Jurkat, Clone E6-1 (cell line): ENCODE measurements at regions not wholly inside any gene's neighbourhood (a gene's known extent, or its start where the extent isn't known, plus 50 kb on each side); places are given as distances from the start of the nearest gene placed in this dataset.

ENCODE experiments used
- DNase-seq: peaks from one replicate; pipeline ENCODE4 v3.0.0-alpha.2; 2011; ENCODE audit warnings: low read depth, low spot score
- H3K4me3 ChIP-seq: 2 replicates; pipeline ENCODE4 v1.5.1; 2011; ENCODE audit warnings: mild to moderate bottlenecking, low read length, control low read depth, moderate library complexity

GRCh38 chr6:66808771-66809170, 1101.7 kb upstream of the EYS start:
- H3K4me3 ChIP-seq, result no peak overlapping the region
- DNase-seq, result no peak

GRCh38 chr6:66796987-66797386, 1090.0 kb upstream of the EYS start:
- DNase-seq, result no peak

GRCh38 chr6:66788579-66788978, 1081.6 kb upstream of the EYS start:
- no peak for DNase-seq

More at GRCh38 chr6:66796987-66797386, 1090.0 kb upstream of the EYS start:
- no peak overlapping the region for H3K4me3 ChIP-seq

GRCh38 chr6:66772800-66773199, 1065.8 kb upstream of the EYS start:
- no peak overlapping the region for H3K4me3 ChIP-seq
- DNase-seq, result no peak

More at GRCh38 chr6:66788579-66788978, 1081.6 kb upstream of the EYS start:
- H3K4me3 ChIP-seq, result no peak overlapping the region

GRCh38 chr6:66771626-66772025, 1064.6 kb upstream of the EYS start:
- no peak overlapping the region for H3K4me3 ChIP-seq
- DNase-seq, result no peak

DNA sequence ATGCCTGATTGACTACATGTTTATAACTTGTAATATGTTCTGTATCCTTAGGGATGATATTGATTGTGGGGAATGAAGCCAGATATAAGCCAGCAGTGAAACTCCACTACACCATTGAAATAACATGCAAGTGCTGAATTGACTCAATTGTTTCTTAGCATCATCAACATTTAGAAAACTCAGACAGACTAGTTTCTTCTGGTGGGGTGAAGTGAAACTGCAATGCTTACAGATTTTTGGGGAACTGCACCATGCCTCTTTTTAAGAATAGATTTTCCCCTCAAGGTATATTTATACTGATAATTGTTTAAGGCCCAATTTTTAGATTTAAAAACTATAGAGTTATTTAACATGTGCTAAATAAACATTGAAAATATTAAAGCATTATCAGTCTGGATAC, 1044.6 kb upstream of the EYS start:
- no peak for DNase-seq
- no peak overlapping the region for H3K4me3 ChIP-seq

DNA sequence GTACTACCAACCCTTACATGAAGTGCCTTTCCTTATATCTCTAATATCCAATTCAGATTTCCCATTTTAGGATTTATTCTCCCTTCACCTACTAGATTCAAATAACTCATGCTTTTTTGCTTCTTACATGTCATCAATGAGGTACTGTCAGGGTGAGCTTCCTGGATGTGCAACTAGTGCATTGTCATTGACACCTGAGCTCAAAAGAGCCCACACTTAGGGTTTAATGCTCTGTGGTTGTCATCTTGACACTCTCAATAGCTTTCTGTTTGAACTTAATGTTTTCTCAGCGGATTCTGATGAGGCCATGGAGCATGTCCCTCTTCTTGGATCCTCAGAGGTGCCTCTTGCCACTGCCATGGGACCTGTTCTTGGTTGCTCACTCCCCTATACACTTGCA, 1033.3 kb upstream of the EYS start:
- DNase-seq, result no peak
- no peak overlapping the region for H3K4me3 ChIP-seq

GRCh38 chr6:66735106-66735890, 1028.3 kb upstream of the EYS start:
- H3K4me3 ChIP-seq, result no peak overlapping the region
- DNase-seq, result no peak

- H3K4me3 ChIP-seq, result no peak overlapping the region
- DNase-seq, result no peak
Observed at GRCh38 chr6:66731310-66731709, 1024.3 kb upstream of the EYS start.

- DNase-seq, result no peak
- no peak overlapping the region for H3K4me3 ChIP-seq
Observed at GRCh38 chr6:66725670-66726069, 1018.6 kb upstream of the EYS start.

- H3K4me3 ChIP-seq, result no peak overlapping the region
- DNase-seq, result no peak
Observed at GRCh38 chr6:66717801-66718200, 1010.8 kb upstream of the EYS start.

DNA sequence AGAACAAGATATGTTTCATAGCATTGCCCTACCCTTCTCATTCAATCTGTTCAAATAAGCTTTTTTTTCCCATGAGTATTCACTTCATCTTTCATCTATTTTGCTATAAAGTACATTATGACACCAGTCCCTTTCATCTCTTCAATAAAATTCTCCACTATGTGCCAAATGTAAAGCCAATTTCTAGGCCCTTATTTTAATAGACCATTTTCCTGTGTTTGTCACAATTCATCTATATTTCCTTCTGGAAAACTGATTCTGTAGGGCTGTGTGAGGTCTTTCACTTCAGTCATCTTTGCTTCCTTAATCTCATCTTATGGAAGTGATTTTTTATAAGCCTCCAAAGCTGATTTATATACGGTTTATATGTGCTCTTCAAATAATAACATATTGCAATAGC, 992.4 kb upstream of the EYS start:
- no peak for DNase-seq
- H3K4me3 ChIP-seq, result no peak overlapping the region

- no peak for DNase-seq
- H3K4me3 ChIP-seq, result no peak overlapping the region
Observed at GRCh38 chr6:66689608-66690007, 982.6 kb upstream of the EYS start.

DNA sequence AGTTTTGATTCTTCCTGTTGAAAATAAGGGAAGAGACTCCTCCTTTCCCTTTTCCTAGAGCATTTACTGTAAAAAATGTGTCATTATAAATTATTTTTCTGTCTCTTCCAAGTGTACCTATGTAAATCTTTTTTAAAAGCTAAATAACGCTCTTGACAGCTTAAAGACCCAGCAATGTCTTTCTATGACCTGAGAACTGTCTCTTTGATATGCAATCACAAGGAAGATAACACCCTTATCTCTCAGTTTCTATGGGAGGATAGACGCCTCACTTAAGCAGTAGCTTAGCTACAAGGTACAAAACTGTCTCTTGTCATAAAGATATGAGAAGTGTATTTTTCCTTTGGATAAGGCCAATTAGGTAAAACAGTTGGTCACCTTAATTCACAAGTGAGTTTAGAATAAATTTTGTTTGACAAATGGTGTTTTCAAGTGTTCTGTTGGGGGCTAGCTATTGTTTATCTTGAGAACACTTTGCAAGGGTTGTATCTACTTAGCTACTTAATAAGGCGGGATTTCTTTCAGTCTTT, 980.6 kb upstream of the EYS start:
- no peak for DNase-seq
- no peak overlapping the region for H3K4me3 ChIP-seq

DNA sequence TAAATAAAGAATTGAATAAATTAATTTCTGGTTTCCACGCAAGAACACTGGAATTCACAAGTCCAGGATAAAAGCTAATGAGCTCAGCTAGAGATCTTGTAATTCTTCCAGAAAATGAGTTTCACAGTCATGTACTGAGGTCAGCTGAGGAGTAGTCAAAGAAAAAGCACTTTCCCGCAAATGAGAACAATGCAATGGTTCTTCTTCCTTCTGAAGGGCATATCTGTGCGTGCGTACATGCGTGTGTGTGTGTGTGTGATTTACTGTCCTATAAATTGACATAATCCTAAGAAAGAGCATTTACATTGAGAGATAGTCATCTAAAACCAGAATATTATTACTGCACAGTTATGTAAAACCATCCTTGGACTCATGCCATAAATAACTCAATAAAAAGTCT, 968.9 kb upstream of the EYS start:
- no peak for DNase-seq
- no peak overlapping the region for H3K4me3 ChIP-seq

DNA sequence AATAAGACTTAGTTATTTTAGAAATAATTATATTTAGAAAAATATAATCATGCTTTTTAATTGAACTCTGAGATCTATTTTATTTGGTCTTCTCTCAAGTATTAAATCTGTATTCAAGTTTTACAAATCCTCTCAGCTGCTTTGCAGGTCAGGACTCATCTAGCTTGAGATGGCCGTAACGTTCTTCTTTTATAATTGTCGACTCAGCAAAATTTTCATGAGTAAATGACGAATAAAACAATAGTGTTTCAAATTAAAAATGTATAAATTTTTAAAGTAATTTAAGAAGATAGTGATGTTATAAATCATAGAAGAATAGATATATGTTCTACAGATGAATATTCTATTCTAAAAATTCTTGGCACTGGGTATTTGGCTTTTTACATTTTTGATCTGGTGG, 957.1 kb upstream of the EYS start:
- DNase-seq, result no peak
- no peak overlapping the region for H3K4me3 ChIP-seq

DNA sequence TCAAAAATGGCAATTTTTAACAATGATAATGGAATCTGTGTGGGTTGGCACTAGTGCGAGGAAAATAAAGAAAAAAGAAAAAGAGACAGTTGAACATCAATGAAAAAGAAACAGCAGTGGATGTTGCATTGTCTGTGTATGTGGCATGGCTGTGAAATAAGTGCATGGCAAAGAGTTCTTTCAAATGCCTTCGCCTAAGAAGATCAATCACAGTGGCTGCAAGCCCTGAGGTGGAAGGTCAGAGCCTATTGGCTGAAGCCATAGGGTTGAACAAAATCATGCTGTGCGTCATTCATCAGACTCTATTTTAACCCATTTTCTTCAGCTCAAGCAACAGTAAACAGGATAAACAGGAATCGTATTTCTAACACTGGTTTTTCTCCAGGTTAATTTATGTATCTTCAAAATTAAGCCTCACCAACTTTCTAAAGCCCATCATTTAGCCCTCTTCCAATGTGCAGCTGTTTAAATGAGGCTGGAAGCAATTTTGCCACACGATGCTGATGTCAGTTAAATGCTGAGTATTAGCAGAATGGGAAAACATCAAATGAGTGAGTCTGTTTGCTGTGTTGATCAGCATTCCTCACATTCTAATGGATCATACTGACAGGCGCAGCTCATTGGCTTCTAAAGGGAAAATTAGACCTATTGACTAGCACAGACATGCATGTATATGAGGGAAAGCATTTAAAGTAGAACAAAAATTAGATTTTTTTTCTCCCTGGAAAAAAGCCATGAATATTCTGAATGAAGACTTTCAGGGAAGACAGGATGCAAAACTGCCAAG, 955.9 kb upstream of the EYS start:
- DNase-seq, result no peak
- H3K4me3 ChIP-seq, result no peak overlapping the region

DNA sequence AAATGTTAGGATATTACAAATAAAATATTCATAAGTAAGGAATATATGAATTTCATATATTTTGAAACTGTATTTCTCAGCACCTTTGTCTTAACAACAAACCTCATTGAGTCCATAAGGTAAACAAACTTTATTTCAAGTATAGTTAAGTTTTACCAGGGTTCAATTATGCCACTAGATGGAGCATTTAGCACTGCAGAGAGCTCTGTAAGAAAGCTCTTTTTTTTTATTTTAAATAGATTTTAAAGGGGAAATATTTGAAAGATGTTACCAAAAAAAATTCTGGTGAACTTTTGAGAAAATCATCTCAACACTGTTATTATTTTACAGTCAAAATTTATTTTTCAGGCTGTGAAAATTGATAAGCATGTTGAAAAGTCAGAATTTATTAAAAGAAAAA, 955.2 kb upstream of the EYS start:
- DNase-seq, result peak; percentile 19
- no peak overlapping the region for H3K4me3 ChIP-seq

DNA sequence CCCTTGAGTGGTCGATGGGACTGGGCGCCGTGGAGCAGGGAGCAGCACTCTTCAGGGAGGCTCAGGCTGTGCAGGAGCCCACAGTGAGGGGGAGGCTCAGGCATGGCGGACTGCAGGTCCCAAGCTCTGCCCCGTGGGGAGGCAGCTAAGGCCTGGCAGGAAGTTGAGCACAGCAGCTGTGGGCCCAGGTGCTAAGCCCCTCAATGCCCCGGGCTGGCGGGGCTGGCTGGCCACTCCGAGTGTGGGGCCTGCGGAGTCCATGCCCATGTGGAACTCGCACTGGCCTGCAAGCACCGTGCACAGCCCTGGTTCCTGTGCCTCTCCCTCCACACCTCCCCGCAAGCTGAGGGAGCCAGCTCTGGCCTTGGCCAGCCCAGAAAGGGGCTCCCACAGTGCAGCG, 948.4 kb upstream of the EYS start:
- H3K4me3 ChIP-seq, result no peak overlapping the region

DNA sequence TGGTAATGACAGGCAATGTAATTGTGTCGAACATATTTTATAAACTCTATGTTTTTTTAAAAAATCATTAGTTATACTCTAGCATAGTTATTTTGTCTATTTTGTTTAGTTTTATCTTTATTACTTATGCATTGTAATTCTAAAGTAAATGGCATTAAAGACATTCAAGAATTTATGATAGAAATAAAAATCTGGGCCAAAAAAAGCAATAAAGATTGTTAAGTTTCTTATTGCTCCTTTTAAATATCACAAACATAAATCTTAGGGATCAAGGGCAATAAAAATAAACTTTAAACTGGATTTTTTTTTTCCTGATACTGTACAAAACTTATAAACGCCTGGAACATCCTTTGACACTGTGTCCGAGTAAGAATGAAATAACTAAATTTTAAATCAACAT, 931.5 kb upstream of the EYS start:
- H3K4me3 ChIP-seq, result no peak overlapping the region
- no peak for DNase-seq

More for the DNA sequence above, 948.4 kb upstream of the EYS start:
- no peak for DNase-seq
